Upper lobe of left lung (tissue), 4 donors: ENCODE measurements at regions not wholly inside any gene's neighbourhood (a gene's known extent, or its start where the extent isn't known, plus 50 kb on each side); places are given as distances from the start of the nearest gene placed in this dataset.

Experiments
- CTCF ChIP-seq, 6 experiments: fragments of 450-650 bp in 4 of 6; fragments of 200-600 bp in 2 of 6; sonication (generic) in 2 of 6; IDR thresholded peaks; one replicate each; pipeline ENCODE4 v1.5.1; 2016 to 2019; ENCODE audit warnings: antibody characterized with exemption in 6 of 6
- POLR2AphosphoS5 ChIP-seq, 2 donors: sonication (generic); formaldehyde crosslinking; IDR thresholded peaks; one replicate each; pipeline ENCODE4 v1.5.1; 2017; ENCODE audit warnings: antibody characterized with exemption in 2 of 2

GRCh38 chr12:125978286-125978685 lies 913.1 kb downstream of the AACS start:
- TF ChIP-seq CTCF (IDR thresholded peaks at IDR 0.05) (no peak), POLR2AphosphoS5 (IDR thresholded peaks at IDR 0.05) (no peak)
